Activated CD8-positive, alpha-beta memory T cell treated with anti-CD3 and anti-CD28 coated beads for 36 hours (primary cell): ENCODE measurements at regions not wholly inside any gene's neighbourhood (a gene's known extent, or its start where the extent isn't known, plus 50 kb on each side); places are given as distances from the start of the nearest gene placed in this dataset.
"Not testable (repeated sequence)": the region's sequence is repeated elsewhere in the genome, so short reads cannot be mapped to it uniquely, and the experiment has no call there.

ENCODE experiments used
- CTCF ChIA-PET: fragments of 350-600 bp; sonication (Branson Sonifier 250); formaldehyde crosslinking; loops from one replicate; lab custom pipeline; 2021; ENCODE audit warnings: antibody characterized with exemption; lab: Charles Lee
- POLR2A ChIA-PET: fragments of 350-600 bp; sonication (Branson Sonifier 250); formaldehyde crosslinking; loops from one replicate; lab custom pipeline; 2021; ENCODE audit warnings: antibody characterized with exemption; lab: Charles Lee

- ChIA-PET CTCF (no interaction called here), POLR2A (no interaction called here)
These were observed 1272.1 kb downstream of the EPHA7 start for GRCh38 chr6:92147246-92147645.

- POLR2A ChIA-PET = no interaction called here
- CTCF ChIA-PET = no interaction called here
These were observed 1279.8 kb downstream of the EPHA7 start for GRCh38 chr6:92139601-92140000.

- ChIA-PET CTCF (no interaction called here), POLR2A (no interaction called here)
These were observed 1286.4 kb downstream of the EPHA7 start for GRCh38 chr6:92132957-92133356.

- CTCF ChIA-PET = no interaction called here
- POLR2A ChIA-PET = no interaction called here
These were observed 1286.9 kb downstream of the EPHA7 start for GRCh38 chr6:92132457-92132856.

- CTCF ChIA-PET = no interaction called here
- POLR2A ChIA-PET = no interaction called here
These were observed 1288.4 kb downstream of the EPHA7 start for GRCh38 chr6:92130944-92131343.

GRCh38 chr6:92126983-92127382 lies 1292.4 kb downstream of the EPHA7 start:
- POLR2A ChIA-PET = no interaction called here
- CTCF ChIA-PET = no interaction called here

- POLR2A ChIA-PET = no interaction called here
- CTCF ChIA-PET = no interaction called here
These were observed 1293.3 kb downstream of the EPHA7 start for GRCh38 chr6:92126088-92126487.

- ChIA-PET POLR2A (no interaction called here), CTCF (no interaction called here)
These were observed 1293.7 kb downstream of the EPHA7 start for GRCh38 chr6:92125681-92126080.

- ChIA-PET CTCF (no interaction called here), POLR2A (no interaction called here)
These were observed 1295.1 kb downstream of the EPHA7 start for GRCh38 chr6:92124200-92124651.

- ChIA-PET CTCF (no interaction called here), POLR2A (no interaction called here)
These were observed 1296.6 kb downstream of the EPHA7 start for GRCh38 chr6:92122746-92123145.

GRCh38 chr6:92121228-92121627 lies 1298.1 kb downstream of the EPHA7 start:
- ChIA-PET CTCF (no interaction called here), POLR2A (no interaction called here)

- ChIA-PET POLR2A (no interaction called here), CTCF (no interaction called here)
These were observed 1301.6 kb downstream of the EPHA7 start for GRCh38 chr6:92117800-92118199.

GRCh38 chr6:92114797-92115196 lies 1304.6 kb downstream of the EPHA7 start:
- ChIA-PET POLR2A (no interaction called here), CTCF (no interaction called here)

GRCh38 chr6:92114091-92114675 lies 1305.2 kb downstream of the EPHA7 start:
- CTCF ChIA-PET = no interaction called here
- POLR2A ChIA-PET = no interaction called here

- POLR2A ChIA-PET = no interaction called here
- CTCF ChIA-PET = no interaction called here
These were observed 1308.0 kb downstream of the EPHA7 start for GRCh38 chr6:92111386-92111785.

GRCh38 chr6:92110403-92110802 lies 1309.0 kb downstream of the EPHA7 start:
- CTCF ChIA-PET = no interaction called here
- POLR2A ChIA-PET = no interaction called here

GRCh38 chr6:92109956-92110355 lies 1309.4 kb downstream of the EPHA7 start:
- ChIA-PET POLR2A (no interaction called here), CTCF (no interaction called here)

- ChIA-PET CTCF (no interaction called here), POLR2A (no interaction called here)
These were observed 1310.1 kb downstream of the EPHA7 start for GRCh38 chr6:92109256-92109655.

- POLR2A ChIA-PET = no interaction called here
- CTCF ChIA-PET = no interaction called here
These were observed 1332.6 kb downstream of the EPHA7 start for GRCh38 chr6:92086750-92087149.

GRCh38 chr6:92083914-92084313 lies 1335.4 kb downstream of the EPHA7 start:
- POLR2A ChIA-PET, CTCF ChIA-PET: not testable (repeated sequence)

- POLR2A ChIA-PET = no interaction called here
- CTCF ChIA-PET = no interaction called here
These were observed 1347.0 kb downstream of the EPHA7 start for GRCh38 chr6:92072387-92072786.

- ChIA-PET CTCF (no interaction called here), POLR2A (no interaction called here)
These were observed 1349.6 kb downstream of the EPHA7 start for GRCh38 chr6:92069781-92070180.
